Mammary epithelial cell (primary cell): ENCODE measurements at regions not wholly inside any gene's neighbourhood (a gene's known extent, or its start where the extent isn't known, plus 50 kb on each side); places are given as distances from the start of the nearest gene placed in this dataset.

Experiments
- EZH2 ChIP-seq: IDR thresholded peaks from 2 replicates; pipeline ENCODE4 v1.6.1; 2012; ENCODE audit warnings: low read length, inconsistent platforms, borderline replicate concordance
- TF ChIP-seq, protein P1 (sequence below), 2 donors: IDR thresholded peaks in 1 of 2; conservative IDR thresholded peaks in 1 of 2; 2 replicates each; pipeline ENCODE4 v1.5.1; 2011 to 2012; ENCODE audit warnings: inconsistent platforms in 2 of 2, low read length in 2 of 2, mild to moderate bottlenecking in 2 of 2, control low read depth in 1 of 2, low read depth in 1 of 2; ENCODE audit not compliant: insufficient read depth in 1 of 2; ENCODE audit errors: extremely low read depth in 1 of 2

DNA sequence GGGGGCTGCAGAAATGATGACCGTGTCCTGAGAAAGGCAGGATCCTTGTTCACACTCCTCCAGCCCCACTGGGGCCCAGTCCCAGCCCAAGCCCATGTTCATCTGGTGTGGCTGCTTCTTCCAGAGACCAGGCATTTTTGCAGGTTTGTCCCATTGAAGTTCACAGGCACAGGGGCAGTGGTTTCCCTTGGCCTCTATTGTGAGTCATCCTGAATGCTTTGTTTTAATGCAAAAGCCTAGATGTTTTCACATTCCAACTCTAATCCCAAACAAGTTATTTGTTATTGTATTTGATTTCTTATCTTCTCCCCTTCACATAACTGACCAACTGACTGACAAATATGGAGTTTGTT is 426.4 kb upstream of the ID2 start:
- TF ChIP-seq EZH2: no peak
- TF ChIP-seq, protein P1, sequence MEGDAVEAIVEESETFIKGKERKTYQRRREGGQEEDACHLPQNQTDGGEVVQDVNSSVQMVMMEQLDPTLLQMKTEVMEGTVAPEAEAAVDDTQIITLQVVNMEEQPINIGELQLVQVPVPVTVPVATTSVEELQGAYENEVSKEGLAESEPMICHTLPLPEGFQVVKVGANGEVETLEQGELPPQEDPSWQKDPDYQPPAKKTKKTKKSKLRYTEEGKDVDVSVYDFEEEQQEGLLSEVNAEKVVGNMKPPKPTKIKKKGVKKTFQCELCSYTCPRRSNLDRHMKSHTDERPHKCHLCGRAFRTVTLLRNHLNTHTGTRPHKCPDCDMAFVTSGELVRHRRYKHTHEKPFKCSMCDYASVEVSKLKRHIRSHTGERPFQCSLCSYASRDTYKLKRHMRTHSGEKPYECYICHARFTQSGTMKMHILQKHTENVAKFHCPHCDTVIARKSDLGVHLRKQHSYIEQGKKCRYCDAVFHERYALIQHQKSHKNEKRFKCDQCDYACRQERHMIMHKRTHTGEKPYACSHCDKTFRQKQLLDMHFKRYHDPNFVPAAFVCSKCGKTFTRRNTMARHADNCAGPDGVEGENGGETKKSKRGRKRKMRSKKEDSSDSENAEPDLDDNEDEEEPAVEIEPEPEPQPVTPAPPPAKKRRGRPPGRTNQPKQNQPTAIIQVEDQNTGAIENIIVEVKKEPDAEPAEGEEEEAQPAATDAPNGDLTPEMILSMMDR (conservative IDR thresholded peaks at IDR 0.05 in 1 of 2, IDR thresholded peaks at IDR 0.05 in 1 of 2; ENCODE audit: extremely low read depth in 1 of 2, insufficient read depth in 1 of 2, low read depth in 1 of 2, low read length in 2 of 2): no peak
